ENCODE measurements at regions not wholly inside any gene's neighbourhood (a gene's known extent, or its start where the extent isn't known, plus 50 kb on each side); places are given as distances from the start of the nearest gene placed in this dataset.

DNA sequence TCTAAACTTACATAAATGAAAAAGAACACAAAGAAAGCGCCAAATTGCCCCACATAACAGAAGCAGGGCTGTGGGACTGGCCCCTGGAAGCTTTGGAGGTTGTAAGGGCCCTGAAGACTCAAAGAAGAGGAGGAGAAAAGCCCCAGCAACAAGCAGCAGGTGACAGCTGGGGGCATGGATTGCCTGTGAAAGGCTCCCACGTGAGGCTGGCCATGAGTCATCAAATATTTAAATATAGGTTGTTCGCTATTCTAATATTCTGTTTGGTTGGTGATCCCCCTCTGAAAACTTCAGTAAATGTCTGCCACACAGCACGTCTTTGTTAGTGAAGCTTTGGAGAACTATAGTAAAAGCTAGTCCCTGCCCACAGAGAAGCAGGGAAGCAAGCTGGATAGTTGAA, 132.4 kb downstream of the MREG start (continued):
- TF ChIP-seq CHAMP1 (IDR thresholded peaks at IDR 0.05) (no peak), ZBTB33 (CRISPR knock-in tag; IDR thresholded peaks at IDR 0.05) (no peak), DDX20 (tag; IDR thresholded peaks at IDR 0.05; ENCODE audit: low read depth) (no peak), ZSCAN32 (CRISPR knock-in tag; IDR thresholded peaks at IDR 0.05) (no peak), C11orf30 (IDR thresholded peaks at IDR 0.05; ENCODE audit: low read depth) (peak; percentile 72), CC2D1A (IDR thresholded peaks at IDR 0.05) (no peak), SP1 (CRISPR knock-in tag; IDR thresholded peaks at IDR 0.05) (no peak), FOSL1 (tag; conservative IDR thresholded peaks at IDR 0.05) (peak; percentile 43; the same call in 1 of the 2 replicates), TARDBP (IDR thresholded peaks at IDR 0.05) (no peak), ZNF316 (IDR thresholded peaks at IDR 0.05) (peak; percentile 53), MAFG (tag; conservative IDR thresholded peaks at IDR 0.05) (peak; percentile 73), BHLHE40 (IDR thresholded peaks at IDR 0.05; ENCODE audit: low read length) (peak; percentile 64)
- TF ChIP-seq, protein P1, sequence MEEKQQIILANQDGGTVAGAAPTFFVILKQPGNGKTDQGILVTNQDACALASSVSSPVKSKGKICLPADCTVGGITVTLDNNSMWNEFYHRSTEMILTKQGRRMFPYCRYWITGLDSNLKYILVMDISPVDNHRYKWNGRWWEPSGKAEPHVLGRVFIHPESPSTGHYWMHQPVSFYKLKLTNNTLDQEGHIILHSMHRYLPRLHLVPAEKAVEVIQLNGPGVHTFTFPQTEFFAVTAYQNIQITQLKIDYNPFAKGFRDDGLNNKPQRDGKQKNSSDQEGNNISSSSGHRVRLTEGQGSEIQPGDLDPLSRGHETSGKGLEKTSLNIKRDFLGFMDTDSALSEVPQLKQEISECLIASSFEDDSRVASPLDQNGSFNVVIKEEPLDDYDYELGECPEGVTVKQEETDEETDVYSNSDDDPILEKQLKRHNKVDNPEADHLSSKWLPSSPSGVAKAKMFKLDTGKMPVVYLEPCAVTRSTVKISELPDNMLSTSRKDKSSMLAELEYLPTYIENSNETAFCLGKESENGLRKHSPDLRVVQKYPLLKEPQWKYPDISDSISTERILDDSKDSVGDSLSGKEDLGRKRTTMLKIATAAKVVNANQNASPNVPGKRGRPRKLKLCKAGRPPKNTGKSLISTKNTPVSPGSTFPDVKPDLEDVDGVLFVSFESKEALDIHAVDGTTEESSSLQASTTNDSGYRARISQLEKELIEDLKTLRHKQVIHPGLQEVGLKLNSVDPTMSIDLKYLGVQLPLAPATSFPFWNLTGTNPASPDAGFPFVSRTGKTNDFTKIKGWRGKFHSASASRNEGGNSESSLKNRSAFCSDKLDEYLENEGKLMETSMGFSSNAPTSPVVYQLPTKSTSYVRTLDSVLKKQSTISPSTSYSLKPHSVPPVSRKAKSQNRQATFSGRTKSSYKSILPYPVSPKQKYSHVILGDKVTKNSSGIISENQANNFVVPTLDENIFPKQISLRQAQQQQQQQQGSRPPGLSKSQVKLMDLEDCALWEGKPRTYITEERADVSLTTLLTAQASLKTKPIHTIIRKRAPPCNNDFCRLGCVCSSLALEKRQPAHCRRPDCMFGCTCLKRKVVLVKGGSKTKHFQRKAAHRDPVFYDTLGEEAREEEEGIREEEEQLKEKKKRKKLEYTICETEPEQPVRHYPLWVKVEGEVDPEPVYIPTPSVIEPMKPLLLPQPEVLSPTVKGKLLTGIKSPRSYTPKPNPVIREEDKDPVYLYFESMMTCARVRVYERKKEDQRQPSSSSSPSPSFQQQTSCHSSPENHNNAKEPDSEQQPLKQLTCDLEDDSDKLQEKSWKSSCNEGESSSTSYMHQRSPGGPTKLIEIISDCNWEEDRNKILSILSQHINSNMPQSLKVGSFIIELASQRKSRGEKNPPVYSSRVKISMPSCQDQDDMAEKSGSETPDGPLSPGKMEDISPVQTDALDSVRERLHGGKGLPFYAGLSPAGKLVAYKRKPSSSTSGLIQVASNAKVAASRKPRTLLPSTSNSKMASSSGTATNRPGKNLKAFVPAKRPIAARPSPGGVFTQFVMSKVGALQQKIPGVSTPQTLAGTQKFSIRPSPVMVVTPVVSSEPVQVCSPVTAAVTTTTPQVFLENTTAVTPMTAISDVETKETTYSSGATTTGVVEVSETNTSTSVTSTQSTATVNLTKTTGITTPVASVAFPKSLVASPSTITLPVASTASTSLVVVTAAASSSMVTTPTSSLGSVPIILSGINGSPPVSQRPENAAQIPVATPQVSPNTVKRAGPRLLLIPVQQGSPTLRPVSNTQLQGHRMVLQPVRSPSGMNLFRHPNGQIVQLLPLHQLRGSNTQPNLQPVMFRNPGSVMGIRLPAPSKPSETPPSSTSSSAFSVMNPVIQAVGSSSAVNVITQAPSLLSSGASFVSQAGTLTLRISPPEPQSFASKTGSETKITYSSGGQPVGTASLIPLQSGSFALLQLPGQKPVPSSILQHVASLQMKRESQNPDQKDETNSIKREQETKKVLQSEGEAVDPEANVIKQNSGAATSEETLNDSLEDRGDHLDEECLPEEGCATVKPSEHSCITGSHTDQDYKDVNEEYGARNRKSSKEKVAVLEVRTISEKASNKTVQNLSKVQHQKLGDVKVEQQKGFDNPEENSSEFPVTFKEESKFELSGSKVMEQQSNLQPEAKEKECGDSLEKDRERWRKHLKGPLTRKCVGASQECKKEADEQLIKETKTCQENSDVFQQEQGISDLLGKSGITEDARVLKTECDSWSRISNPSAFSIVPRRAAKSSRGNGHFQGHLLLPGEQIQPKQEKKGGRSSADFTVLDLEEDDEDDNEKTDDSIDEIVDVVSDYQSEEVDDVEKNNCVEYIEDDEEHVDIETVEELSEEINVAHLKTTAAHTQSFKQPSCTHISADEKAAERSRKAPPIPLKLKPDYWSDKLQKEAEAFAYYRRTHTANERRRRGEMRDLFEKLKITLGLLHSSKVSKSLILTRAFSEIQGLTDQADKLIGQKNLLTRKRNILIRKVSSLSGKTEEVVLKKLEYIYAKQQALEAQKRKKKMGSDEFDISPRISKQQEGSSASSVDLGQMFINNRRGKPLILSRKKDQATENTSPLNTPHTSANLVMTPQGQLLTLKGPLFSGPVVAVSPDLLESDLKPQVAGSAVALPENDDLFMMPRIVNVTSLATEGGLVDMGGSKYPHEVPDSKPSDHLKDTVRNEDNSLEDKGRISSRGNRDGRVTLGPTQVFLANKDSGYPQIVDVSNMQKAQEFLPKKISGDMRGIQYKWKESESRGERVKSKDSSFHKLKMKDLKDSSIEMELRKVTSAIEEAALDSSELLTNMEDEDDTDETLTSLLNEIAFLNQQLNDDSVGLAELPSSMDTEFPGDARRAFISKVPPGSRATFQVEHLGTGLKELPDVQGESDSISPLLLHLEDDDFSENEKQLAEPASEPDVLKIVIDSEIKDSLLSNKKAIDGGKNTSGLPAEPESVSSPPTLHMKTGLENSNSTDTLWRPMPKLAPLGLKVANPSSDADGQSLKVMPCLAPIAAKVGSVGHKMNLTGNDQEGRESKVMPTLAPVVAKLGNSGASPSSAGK (IDR thresholded peaks at IDR 0.05), result peak; percentile 18; the same call in 1 of the 2 replicates
- TF ChIP-seq, protein P2, sequence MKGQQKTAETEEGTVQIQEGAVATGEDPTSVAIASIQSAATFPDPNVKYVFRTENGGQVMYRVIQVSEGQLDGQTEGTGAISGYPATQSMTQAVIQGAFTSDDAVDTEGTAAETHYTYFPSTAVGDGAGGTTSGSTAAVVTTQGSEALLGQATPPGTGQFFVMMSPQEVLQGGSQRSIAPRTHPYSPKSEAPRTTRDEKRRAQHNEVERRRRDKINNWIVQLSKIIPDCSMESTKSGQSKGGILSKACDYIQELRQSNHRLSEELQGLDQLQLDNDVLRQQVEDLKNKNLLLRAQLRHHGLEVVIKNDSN (CRISPR knock-in tag; IDR thresholded peaks at IDR 0.05), result peak; percentile 58
